ENCODE measurements at regions not wholly inside any gene's neighbourhood (a gene's known extent, or its start where the extent isn't known, plus 50 kb on each side); places are given as distances from the start of the nearest gene placed in this dataset.

- TF ChIP-seq, protein P1, sequence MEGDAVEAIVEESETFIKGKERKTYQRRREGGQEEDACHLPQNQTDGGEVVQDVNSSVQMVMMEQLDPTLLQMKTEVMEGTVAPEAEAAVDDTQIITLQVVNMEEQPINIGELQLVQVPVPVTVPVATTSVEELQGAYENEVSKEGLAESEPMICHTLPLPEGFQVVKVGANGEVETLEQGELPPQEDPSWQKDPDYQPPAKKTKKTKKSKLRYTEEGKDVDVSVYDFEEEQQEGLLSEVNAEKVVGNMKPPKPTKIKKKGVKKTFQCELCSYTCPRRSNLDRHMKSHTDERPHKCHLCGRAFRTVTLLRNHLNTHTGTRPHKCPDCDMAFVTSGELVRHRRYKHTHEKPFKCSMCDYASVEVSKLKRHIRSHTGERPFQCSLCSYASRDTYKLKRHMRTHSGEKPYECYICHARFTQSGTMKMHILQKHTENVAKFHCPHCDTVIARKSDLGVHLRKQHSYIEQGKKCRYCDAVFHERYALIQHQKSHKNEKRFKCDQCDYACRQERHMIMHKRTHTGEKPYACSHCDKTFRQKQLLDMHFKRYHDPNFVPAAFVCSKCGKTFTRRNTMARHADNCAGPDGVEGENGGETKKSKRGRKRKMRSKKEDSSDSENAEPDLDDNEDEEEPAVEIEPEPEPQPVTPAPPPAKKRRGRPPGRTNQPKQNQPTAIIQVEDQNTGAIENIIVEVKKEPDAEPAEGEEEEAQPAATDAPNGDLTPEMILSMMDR (IDR thresholded peaks at IDR 0.05; ENCODE audit: insufficient read depth, low read length, poor library complexity, severe bottlenecking): no peak
- no peak for TF ChIP-seq EZH2phosphoT487 (conservative IDR thresholded peaks at IDR 0.05; ENCODE audit: low read length)
Measured at GRCh38 chrX:39156051-39156450, 354.8 kb downstream of the MID1IP1 start.
